Left hindlimb (tissue), 1 donor: ENCODE measurements at regions not wholly inside any gene's neighbourhood (a gene's known extent, or its start where the extent isn't known, plus 50 kb on each side); places are given as distances from the start of the nearest gene placed in this dataset.

Source experiments
- DNase-seq: peaks from one replicate; pipeline ENCODE4 v3.0.0-alpha.2; 2018

- no peak for DNase-seq
Observed at GRCh38 chr5:2529371-2530092, 221.9 kb downstream of the IRX2 start.

GRCh38 chr5:2525351-2525750 is 226.1 kb downstream of the IRX2 start:
- DNase-seq: no peak

- no peak for DNase-seq
Observed at GRCh38 chr5:2524620-2525019, 226.9 kb downstream of the IRX2 start.

GRCh38 chr5:2523180-2523579 is 228.3 kb downstream of the IRX2 start:
- DNase-seq: no peak

- no peak for DNase-seq
Observed at GRCh38 chr5:2522372-2522771, 229.1 kb downstream of the IRX2 start.

GRCh38 chr5:2519153-2519552 is 232.3 kb downstream of the IRX2 start:
- no peak for DNase-seq

GRCh38 chr5:2517451-2517850 is 234.0 kb downstream of the IRX2 start:
- no peak for DNase-seq

GRCh38 chr5:2515180-2515764 is 236.2 kb downstream of the IRX2 start:
- DNase-seq: no peak

- DNase-seq: no peak
Observed at GRCh38 chr5:2514484-2514883, 237.0 kb downstream of the IRX2 start.

GRCh38 chr5:2511706-2512105 is 239.8 kb downstream of the IRX2 start:
- no peak for DNase-seq

- no peak for DNase-seq
Observed at GRCh38 chr5:2511126-2511525, 240.4 kb downstream of the IRX2 start.

GRCh38 chr5:2509527-2509926 is 241.9 kb downstream of the IRX2 start:
- DNase-seq: no peak

GRCh38 chr5:2508514-2508913 is 243.0 kb downstream of the IRX2 start:
- no peak for DNase-seq

GRCh38 chr5:2507611-2508010 is 243.9 kb downstream of the IRX2 start:
- DNase-seq: no peak

- no peak for DNase-seq
Observed at GRCh38 chr5:2506603-2507002, 244.9 kb downstream of the IRX2 start.

- no peak for DNase-seq
Observed at GRCh38 chr5:2505217-2505616, 246.3 kb downstream of the IRX2 start.

- no peak for DNase-seq
Observed at GRCh38 chr5:2502970-2503594, 248.4 kb downstream of the IRX2 start.

GRCh38 chr5:2499917-2500316 is 251.6 kb downstream of the IRX2 start:
- DNase-seq: no peak

GRCh38 chr5:2496891-2497290 is 254.6 kb downstream of the IRX2 start:
- no peak for DNase-seq

- no peak for DNase-seq
Observed at GRCh38 chr5:2496126-2496525, 255.4 kb downstream of the IRX2 start.

- DNase-seq: no peak
Observed at GRCh38 chr5:2493356-2493755, 258.1 kb downstream of the IRX2 start.

GRCh38 chr5:2492476-2492875 is 259.0 kb downstream of the IRX2 start:
- DNase-seq: no peak

GRCh38 chr5:2491846-2492245 is 259.6 kb downstream of the IRX2 start:
- DNase-seq: no peak

GRCh38 chr5:2489306-2489705 is 262.2 kb downstream of the IRX2 start:
- DNase-seq: no peak

- DNase-seq: no peak
Observed at GRCh38 chr5:2488593-2488992, 262.9 kb downstream of the IRX2 start.
